ENCODE measurements at regions not wholly inside any gene's neighbourhood (a gene's known extent, or its start where the extent isn't known, plus 50 kb on each side); places are given as distances from the start of the nearest gene placed in this dataset.

DNA sequence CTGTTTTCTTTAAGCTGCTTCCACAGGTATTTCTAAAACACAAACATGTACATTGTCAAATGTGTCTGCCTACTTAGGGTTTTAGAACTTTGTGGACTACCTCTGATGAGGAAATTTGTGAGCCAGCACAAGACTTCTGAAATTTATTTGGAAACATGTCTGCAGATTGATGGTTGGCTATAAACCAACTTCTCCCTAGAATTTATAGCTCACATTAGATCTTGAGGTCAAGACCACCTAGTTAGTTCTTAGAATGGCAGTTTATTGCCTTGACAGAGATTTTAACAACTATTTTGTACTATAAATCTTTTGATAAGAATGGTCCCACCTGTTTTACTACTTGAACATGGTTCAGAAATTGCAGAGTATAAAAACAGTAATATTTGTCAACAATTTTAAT, 72.7 kb upstream of the AADAT start:
- TF ChIP-seq TAF1 (IDR thresholded peaks at IDR 0.05; ENCODE audit: low read depth): no peak
- TF ChIP-seq CTCF (IDR thresholded peaks at IDR 0.05; ENCODE audit: poor library complexity, severe bottlenecking): no peak
- TF ChIP-seq POLR2AphosphoS5 (IDR thresholded peaks at IDR 0.05): no peak
- no peak for TF ChIP-seq EP300 (conservative IDR thresholded peaks at IDR 0.05; ENCODE audit: poor library complexity, severe bottlenecking)
